HEK293 (cell line): ENCODE measurements at regions not wholly inside any gene's neighbourhood (a gene's known extent, or its start where the extent isn't known, plus 50 kb on each side); places are given as distances from the start of the nearest gene placed in this dataset.

Source experiments
- CTCF ChIP-seq: fragments of 450-650 bp; formaldehyde crosslinking; IDR thresholded peaks from 2 replicates; pipeline ENCODE4 v1.5.1; 2016; ENCODE audit warnings: missing biosample characterization, missing genetic modification characterization
- SP3 ChIP-seq: fragments of 450-650 bp; formaldehyde crosslinking; IDR thresholded peaks from 2 replicates; pipeline ENCODE4 v1.5.1; 2016; ENCODE audit warnings: missing biosample characterization, missing genetic modification characterization
- ZBTB7A ChIP-seq: fragments of 450-650 bp; formaldehyde crosslinking; IDR thresholded peaks from 2 replicates; pipeline ENCODE4 v1.5.1; 2016; ENCODE audit warnings: low read depth, missing biosample characterization, missing genetic modification characterization
- ZNF132 ChIP-seq: fragments of 450-650 bp; formaldehyde crosslinking; IDR thresholded peaks from 2 replicates; pipeline ENCODE4 v1.5.1; 2017; ENCODE audit warnings: missing biosample characterization, missing genetic modification characterization, borderline replicate concordance
- ZNF140 ChIP-seq: fragments of 450-650 bp; formaldehyde crosslinking; IDR thresholded peaks from 2 replicates; pipeline ENCODE4 v1.5.1; 2016; ENCODE audit warnings: missing biosample characterization, missing genetic modification characterization
- ZNF221 ChIP-seq: fragments of 450-650 bp; formaldehyde crosslinking; IDR thresholded peaks from 2 replicates; pipeline ENCODE4 v1.5.1; 2017; ENCODE audit warnings: missing biosample characterization, missing genetic modification characterization, borderline replicate concordance
- ZNF24 ChIP-seq: fragments of 450-650 bp; formaldehyde crosslinking; IDR thresholded peaks from 2 replicates; pipeline ENCODE4 v1.5.1; 2016; ENCODE audit warnings: missing biosample characterization, missing genetic modification characterization
- ZNF837 ChIP-seq: fragments of 450-650 bp; formaldehyde crosslinking; IDR thresholded peaks from 2 replicates; pipeline ENCODE4 v1.5.1; 2016; ENCODE audit warnings: missing biosample characterization, missing genetic modification characterization
- TF ChIP-seq, protein P1 (sequence below): fragments of 450-650 bp; formaldehyde crosslinking; IDR thresholded peaks from 2 replicates; pipeline ENCODE4; 2016; ENCODE audit warnings: missing biosample characterization, missing genetic modification characterization

DNA sequence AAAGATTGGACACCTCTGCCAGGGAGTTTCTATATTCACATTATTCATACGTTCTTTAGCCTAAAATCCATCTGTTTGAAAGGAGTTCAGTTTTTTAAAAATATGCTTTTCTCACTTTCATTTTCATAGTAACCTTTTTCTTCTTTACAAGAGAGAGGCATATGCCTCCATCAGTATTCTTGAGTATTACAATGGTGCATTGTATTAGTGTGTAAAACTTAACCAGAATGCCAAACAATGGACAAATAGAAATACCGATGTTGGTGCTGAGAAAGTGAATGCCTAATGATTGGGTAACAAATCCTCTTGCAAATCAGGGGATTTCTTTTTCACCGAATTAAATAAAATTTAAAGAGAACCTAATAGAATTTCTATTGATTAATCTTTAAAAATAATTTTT is 163.2 kb upstream of the LAMA2 start:
- TF ChIP-seq, protein P1, sequence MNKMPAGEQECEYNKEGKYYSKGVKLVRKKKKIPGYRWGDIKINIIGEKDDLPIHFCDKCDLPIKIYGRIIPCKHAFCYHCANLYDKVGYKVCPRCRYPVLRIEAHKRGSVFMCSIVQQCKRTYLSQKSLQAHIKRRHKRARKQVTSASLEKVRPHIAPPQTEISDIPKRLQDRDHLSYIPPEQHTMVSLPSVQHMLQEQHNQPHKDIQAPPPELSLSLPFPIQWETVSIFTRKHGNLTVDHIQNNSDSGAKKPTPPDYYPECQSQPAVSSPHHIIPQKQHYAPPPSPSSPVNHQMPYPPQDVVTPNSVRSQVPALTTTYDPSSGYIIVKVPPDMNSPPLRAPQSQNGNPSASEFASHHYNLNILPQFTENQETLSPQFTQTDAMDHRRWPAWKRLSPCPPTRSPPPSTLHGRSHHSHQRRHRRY, result no peak
- TF ChIP-seq ZNF140, result no peak
- no peak for TF ChIP-seq CTCF (tag by site-specific recombination)
- TF ChIP-seq ZNF837 (tag by site-specific recombination), result no peak
- TF ChIP-seq ZNF24 (tag by site-specific recombination), result no peak
- no peak for TF ChIP-seq SP3 (tag by site-specific recombination)
- no peak for TF ChIP-seq ZNF221 (tag by site-specific recombination)
- TF ChIP-seq ZNF132 (tag by site-specific recombination), result no peak
- TF ChIP-seq ZBTB7A (tag by site-specific recombination), result no peak
